Activated T-helper 17 cell treated with anti-CD3 and anti-CD28 coated beads, Interleukin-2, amount 50 U/mL, for 72 hours (primary cell): ENCODE measurements at regions not wholly inside any gene's neighbourhood (a gene's known extent, or its start where the extent isn't known, plus 50 kb on each side); places are given as distances from the start of the nearest gene placed in this dataset.
A peak's percentile ranks its signal among the peaks of the same experiment; 100 is the strongest.

ENCODE experiments used
- ATAC-seq: fragments of 150-1000 bp; cut with Tn5 transposase; replicated peaks from 2 replicates; pipeline ENCODE4 v1.10.0; 2021; ENCODE audit warnings: mild to moderate bottlenecking, moderate library complexity
- H3K27ac Mint-ChIP-seq: one replicate; pipeline ENCODE4 v1.8.0; 2022; ENCODE audit warnings: mixed read lengths
- H3K27me3 Mint-ChIP-seq: one replicate; pipeline ENCODE4 v1.8.0; 2022; ENCODE audit warnings: mixed read lengths
- H3K36me3 Mint-ChIP-seq: one replicate; pipeline ENCODE4 v1.8.0; 2022; ENCODE audit warnings: low read depth, mild to moderate bottlenecking, mixed read lengths
- H3K4me1 Mint-ChIP-seq: one replicate; pipeline ENCODE4 v1.8.0; 2022; ENCODE audit warnings: mixed read lengths
- H3K4me3 Mint-ChIP-seq: one replicate; pipeline ENCODE4 v1.8.0; 2022; ENCODE audit warnings: mild to moderate bottlenecking, mixed read lengths
- H3K9me3 Mint-ChIP-seq: one replicate; pipeline ENCODE4 v1.8.0; 2022; ENCODE audit warnings: mixed read lengths

DNA sequence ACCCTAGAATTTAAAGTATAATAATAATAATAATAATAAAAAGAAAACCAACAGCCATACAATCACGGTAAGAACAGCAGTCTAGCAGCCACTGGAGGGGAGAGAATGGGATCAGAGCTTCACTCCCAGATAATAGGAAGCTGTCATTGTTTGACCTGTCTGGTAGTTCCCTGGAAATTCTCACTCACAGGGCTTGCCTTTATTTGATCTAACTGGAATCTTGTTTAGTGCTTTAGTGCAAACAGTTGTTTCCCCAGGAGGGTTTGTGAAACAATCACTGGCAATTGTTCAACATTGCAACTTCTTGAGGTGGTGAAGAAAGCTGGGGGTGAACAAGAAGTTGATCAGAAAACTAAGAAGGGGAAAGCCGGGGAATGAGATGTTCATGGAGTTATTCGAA is 68.7 kb upstream of the PTCSC3 start:
- no peaks in the 10 kb centered on the region for H3K36me3 Mint-ChIP-seq
- H3K4me1 Mint-ChIP-seq, result no peaks in the 10 kb centered on the region
- no peak for ATAC-seq
- no peak overlapping the region for H3K4me3 Mint-ChIP-seq
- peaks cover 7% of the 10 kb centered on the region for H3K9me3 Mint-ChIP-seq
- no peak overlapping the region for H3K27ac Mint-ChIP-seq
- peaks cover 17% of the 10 kb centered on the region for H3K27me3 Mint-ChIP-seq

DNA sequence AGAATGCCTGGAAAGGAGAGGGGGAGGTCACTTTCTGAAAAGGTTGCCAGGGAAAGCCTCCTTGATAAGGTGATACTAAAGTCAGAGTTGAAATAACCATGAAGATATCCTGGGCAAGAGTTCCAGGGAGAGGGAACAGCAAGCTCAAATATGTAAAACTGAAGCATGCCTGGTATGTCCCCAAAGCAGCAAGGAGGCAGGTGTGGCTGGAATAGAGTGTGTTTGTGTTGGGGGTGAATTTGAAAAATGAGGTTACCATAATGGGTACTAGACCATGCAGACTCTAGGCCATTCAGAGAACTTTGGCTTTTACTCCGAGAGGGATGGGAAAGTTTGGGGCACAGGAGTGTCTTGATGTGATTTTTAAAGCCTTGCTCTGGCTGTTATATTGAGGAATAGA is 66.7 kb upstream of the PTCSC3 start:
- H3K4me3 Mint-ChIP-seq, result no peak overlapping the region
- ATAC-seq, result no peak
- H3K36me3 Mint-ChIP-seq, result no peaks in the 10 kb centered on the region
- H3K27me3 Mint-ChIP-seq, result peaks cover 29% of the 10 kb centered on the region
- H3K9me3 Mint-ChIP-seq, result no peaks in the 10 kb centered on the region
- H3K4me1 Mint-ChIP-seq, result no peaks in the 10 kb centered on the region
- H3K27ac Mint-ChIP-seq, result no peak overlapping the region

DNA sequence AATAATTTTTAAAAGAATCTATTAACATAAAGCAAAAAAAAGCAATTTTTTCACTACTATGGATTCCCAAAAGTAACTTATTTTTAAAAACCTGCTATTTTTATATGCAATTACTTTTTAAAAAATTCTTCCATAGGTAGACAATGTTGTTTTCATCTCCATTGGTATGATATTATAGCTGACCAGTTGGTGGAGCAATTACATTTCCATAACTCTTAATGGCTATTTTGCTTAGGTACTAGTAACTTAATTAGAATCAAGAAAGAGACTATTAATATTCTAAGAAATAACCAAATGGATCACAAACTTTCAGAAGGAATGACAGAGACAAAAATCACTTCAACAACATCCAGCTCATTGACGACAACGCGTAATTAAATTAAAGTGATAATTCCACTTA is 64.7 kb upstream of the PTCSC3 start:
- no peak overlapping the region for H3K4me3 Mint-ChIP-seq
- no peaks in the 10 kb centered on the region for H3K36me3 Mint-ChIP-seq
- no peak for ATAC-seq
- no peaks in the 10 kb centered on the region for H3K4me1 Mint-ChIP-seq
- no peak overlapping the region for H3K27ac Mint-ChIP-seq
- H3K27me3 Mint-ChIP-seq, result peaks cover 30% of the 10 kb centered on the region
- no peaks in the 10 kb centered on the region for H3K9me3 Mint-ChIP-seq

DNA sequence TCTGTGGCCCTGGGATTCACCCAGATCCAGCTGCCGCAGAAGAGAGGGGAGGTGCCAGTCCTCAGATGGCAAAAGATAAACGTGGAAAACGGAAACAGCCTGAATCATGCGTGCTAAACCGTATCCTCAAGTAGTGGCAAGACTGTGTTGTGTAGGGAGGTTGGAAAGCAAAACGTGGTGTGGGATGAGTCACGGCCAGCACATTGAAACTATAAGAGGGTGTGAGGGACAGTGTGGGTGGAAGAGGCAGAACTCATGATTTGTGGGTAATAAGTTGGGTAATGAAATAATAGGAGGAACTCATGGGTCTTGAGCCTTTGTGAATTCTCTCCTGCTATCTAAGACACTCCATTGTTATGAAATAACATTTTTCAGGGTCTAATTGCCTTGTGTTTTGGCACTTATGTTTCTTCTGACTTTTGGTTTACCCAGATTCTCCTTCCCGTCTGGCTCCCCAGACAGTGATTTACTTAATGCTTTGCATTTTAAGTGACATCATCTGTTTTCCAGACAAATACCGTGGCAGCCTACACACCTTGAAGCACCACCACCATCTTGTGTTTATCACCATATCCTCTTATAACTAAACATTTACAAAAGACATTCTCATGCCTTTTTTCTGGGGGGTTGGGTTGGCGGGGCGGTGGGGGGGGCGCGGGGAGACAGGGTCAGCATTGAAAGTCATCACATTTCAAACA is 62.3 kb upstream of the PTCSC3 start:
- no peaks in the 10 kb centered on the region for H3K36me3 Mint-ChIP-seq
- H3K27ac Mint-ChIP-seq, result no peak overlapping the region
- peak; percentile 76 for ATAC-seq
- peaks cover 33% of the 10 kb centered on the region for H3K27me3 Mint-ChIP-seq
- H3K4me3 Mint-ChIP-seq, result no peak overlapping the region
- H3K9me3 Mint-ChIP-seq, result no peaks in the 10 kb centered on the region
- no peaks in the 10 kb centered on the region for H3K4me1 Mint-ChIP-seq

DNA sequence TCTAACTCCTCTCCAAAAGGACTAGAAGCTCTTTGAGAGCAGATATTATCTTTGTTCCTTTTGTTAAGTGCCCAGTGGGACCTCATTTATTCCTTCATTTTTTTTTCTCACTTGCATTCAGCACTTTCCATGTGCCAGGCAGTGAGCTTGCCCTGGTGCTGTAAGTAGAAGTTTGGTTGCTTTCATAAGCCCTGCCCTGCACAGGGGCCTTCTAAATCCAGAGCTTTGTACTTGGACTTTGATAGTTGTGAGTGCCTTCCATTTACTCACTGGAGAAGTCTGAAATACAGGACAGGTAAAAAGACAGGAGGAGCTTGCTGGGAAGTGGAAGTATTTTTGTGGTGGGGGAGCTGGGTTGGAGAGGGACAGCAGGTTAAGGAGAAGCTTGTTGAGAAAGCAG is 56.7 kb upstream of the PTCSC3 start:
- ATAC-seq, result no peak
- Mint-ChIP-seq H3K27me3 (peaks cover 12% of the 10 kb centered on the region), H3K27ac (no peak overlapping the region), H3K4me3 (no peak overlapping the region), H3K36me3 (no peaks in the 10 kb centered on the region), H3K9me3 (no peaks in the 10 kb centered on the region), H3K4me1 (no peaks in the 10 kb centered on the region)

DNA sequence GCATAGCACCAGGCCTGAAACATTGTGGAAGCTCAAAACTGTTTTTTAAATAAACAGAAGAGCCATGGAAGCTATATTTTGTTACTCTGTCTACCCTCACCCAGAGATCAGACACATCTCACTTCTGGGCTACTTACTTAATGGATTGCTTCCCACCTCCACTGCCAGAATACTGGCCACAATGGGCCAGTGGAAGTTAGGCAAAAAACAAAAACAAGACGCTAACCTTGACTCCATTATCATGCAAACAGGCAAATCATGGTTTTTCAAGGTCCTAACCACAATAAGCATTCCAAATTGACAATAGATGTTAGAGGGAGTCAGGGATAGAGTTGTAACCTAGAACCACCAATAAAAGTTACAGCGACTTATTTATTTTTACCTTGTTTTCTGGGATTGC is 52.7 kb upstream of the PTCSC3 start:
- no peak overlapping the region for H3K4me3 Mint-ChIP-seq
- no peaks in the 10 kb centered on the region for H3K36me3 Mint-ChIP-seq
- no peak for ATAC-seq
- H3K9me3 Mint-ChIP-seq, result no peaks in the 10 kb centered on the region
- H3K27ac Mint-ChIP-seq, result no peak overlapping the region
- H3K4me1 Mint-ChIP-seq, result no peaks in the 10 kb centered on the region
- peaks cover 10% of the 10 kb centered on the region for H3K27me3 Mint-ChIP-seq

DNA sequence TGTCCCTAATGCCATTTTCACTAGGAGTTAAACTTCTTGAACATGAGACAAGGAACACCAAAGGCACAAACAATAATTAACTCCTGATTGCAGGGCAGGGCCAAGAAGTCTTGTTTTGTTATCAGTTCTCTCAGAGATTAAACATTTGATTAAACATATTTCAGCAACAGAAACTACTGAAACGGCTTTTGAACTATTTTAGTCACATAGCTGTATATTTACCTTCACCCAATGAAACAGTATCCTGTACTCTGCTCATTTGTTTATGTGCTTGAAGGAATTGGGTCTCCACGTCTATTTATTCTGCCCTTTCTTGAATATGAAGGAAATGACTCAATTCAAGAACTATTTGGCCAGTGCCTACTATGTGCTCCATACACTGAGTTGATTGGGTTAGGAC is 51.3 kb upstream of the PTCSC3 start:
- Mint-ChIP-seq H3K27ac (no peak overlapping the region), H3K9me3 (no peaks in the 10 kb centered on the region), H3K27me3 (peaks cover 7% of the 10 kb centered on the region), H3K4me3 (no peak overlapping the region), H3K36me3 (no peaks in the 10 kb centered on the region), H3K4me1 (no peaks in the 10 kb centered on the region)
- ATAC-seq, result no peak

DNA sequence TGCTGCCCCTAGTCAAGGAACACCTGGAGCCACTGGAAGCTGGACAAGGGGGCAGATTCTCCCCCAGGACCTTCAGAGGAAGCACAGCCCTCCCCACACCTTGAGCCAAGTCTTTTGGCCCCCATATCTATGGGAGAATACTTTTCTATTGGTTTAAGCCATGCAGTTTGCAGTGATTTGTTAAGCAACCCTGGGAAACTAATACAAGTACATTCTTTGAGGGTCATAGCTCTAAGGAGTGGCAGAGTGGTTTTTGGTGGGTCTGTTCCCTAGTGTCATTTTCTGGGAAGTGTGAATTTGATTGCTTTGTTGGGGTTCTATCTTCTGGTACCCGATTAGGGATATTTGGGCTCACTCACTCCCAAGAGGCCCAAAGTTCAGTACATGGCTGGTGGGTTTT is 50.8 kb upstream of the PTCSC3 start:
- Mint-ChIP-seq H3K4me3 (no peak overlapping the region), H3K9me3 (no peaks in the 10 kb centered on the region), H3K27me3 (peaks cover 7% of the 10 kb centered on the region), H3K36me3 (no peaks in the 10 kb centered on the region), H3K27ac (no peak overlapping the region), H3K4me1 (no peaks in the 10 kb centered on the region)
- ATAC-seq, result no peak
